ENCODE measurements at regions not wholly inside any gene's neighbourhood (a gene's known extent, or its start where the extent isn't known, plus 50 kb on each side); places are given as distances from the start of the nearest gene placed in this dataset.

DNA sequence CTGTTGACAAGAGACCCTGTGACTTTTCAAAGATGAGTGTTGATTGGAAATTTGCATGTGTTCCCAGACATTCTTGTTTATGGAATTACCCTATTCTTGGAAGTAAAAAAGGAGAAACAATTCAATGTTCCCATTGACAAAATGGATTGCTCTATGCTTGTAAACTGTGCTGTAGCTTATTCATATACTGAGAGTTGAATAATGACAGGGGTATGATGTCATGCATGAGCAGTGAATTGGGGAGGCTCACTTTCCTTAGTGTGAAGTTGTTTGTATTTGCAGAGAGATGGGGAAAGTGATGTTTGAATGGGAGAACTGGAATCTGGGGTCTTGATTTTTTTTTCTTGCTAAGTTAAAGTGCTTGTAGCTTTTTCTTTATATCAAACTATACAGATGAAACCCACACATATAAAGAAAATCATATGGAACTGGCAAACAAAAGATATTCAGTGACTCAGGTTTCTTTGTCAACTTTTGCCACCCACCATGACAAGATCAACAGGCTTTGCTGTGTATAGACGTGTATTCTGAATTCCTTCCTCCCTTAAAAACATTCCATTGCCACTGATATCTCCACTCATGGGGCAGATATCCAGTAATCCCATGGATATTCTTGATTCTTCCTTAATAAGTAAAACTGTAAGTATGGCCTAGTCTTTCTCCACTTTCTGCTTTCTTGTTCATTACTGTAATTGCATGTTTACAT lies 97.8 kb upstream of the JAG1 start:
- DNase-seq: no peak

DNA sequence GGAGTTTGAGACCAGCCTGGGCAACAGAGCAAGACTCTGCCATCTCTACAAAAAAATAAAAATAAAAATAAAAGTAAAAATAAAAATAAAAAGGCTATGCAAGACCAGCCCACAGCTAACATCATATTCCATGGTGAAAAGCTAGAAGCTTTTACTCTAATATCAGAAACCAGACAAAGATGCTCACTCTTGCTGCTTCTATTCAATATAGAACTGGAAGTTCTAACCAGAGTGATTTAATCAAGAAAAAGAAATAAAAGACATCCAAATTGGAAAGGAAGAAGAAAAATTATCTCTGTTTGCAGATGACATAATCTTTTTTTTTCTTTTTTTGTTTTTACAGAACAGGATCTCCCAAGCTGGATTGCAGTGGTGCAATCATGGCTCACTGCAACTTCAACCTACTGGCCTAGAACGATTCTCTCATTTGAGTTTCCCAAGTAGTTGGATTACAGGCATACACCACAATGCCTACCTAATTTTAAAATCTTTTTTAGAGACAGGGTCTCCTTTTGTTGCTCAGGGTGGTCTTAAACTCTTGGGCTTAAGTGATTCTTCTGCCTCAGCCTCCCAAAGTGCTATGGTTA lies 100.7 kb upstream of the JAG1 start:
- DNase-seq: no peak

DNA sequence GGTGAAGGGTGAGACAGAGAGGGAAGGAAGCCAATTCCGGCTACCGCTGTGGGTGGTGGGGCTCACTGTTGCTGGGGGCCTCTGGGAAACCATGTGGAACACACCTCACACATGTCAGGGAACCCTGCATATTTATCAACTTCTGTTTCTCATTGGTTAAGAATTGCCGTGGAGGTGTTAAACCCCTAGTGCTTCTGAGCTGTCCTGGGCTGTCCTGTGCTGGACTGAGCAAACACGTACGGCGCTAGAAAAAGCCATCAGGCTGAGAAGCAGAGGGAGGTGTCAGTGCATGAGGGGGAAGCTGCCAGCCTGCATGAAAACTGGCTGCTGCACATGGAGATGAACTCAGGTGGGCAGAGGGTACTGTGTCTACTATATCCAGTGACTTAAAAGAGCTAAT lies 103.9 kb upstream of the JAG1 start:
- no peak for DNase-seq

DNA sequence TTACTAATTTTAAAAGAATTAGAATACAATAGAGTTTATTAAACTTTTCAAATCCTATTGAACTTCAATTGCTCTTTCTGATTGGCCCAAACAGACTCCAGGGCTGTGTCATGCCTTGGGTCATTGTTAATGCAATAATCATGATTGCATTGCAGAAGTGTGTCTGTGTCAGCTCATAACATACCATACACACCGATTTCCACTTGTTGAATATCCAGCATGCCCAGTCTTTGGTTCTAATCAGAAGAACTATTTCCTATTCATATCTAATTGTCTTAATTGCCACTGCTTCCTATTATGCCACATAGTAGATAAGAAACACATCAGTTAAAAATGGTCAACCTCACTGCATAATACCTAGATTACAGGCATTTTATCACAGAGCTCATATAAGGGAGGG lies 106.1 kb upstream of the JAG1 start:
- no peak for DNase-seq

DNA sequence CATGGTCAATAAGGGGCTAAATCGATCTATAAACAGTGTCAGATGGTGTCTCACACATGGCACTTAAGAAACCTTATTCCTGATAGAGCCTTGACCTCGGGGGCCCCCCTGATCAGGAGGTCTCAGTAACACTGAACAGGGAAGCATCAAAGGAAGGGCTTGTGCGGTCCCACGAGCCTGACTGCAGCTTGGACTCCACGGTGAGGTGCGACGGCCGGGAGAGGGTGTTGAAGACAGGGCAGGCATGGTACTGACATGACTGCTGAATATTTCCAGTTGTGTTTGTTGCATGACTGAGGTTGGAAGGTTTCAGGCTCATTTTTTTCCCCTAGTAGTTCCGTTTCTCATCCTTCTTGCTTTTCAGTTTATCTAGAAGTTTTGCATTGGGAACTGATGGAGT lies 107.1 kb upstream of the JAG1 start:
- no peak for DNase-seq

DNA sequence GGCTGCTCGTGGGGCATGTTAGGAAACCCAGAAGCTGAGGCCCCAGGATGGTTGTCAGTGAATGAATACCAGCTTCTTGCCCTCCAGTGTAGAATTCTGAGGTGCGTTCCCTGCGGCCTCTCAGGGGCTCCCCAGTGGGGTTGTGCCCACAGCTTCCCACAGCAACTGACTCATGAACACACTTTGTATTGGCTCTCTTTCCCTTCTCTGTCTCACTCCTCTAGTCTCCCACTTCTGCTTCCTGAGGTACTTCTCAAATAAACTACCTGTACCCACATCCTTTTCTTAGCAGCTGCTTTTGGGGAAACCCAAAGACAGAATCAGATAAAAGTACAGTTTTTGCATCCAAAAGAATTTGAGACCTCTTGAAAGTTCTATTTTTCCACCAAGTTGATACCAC lies 107.7 kb upstream of the JAG1 start:
- no peak for DNase-seq

DNA sequence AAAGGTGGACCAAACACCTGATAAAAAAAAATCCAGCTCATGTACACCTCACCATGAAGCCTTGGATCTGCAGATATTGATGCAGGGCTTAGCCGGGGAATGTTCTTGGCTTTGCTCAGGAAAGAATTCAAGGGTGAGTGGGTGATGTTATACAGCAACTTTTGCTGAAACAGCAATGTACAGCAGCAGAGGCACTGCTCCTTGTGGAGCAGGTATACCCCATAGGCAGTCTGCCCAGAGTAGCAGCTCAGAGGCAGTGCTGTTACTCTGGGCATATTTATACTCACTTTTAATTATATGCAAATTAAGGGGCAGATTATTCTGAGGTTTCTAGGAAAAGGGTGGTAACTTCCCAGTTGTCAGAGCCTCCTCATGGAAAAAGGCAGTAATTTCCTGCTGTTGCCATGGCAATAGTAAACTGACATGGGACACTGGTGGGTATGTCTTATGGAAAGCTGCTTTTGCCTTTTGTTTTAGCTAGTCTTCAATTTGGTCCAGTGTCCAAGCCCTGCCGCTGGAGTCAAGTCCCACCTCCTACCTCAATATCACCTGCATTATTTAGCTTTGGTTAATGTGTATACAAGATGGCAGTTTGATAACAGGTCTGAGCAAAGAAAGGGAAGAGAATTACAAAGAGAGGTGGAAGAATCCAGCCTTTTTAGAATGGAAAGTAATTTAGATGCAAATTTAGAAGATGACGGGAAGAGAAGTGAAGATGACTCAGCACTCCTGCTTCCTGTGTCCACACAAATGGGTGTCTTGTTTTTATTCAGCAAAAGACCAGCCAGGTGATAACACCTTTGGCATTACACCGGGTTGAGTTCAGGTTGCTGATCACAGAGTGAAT lies 110.1 kb upstream of the JAG1 start:
- DNase-seq: no peak

DNA sequence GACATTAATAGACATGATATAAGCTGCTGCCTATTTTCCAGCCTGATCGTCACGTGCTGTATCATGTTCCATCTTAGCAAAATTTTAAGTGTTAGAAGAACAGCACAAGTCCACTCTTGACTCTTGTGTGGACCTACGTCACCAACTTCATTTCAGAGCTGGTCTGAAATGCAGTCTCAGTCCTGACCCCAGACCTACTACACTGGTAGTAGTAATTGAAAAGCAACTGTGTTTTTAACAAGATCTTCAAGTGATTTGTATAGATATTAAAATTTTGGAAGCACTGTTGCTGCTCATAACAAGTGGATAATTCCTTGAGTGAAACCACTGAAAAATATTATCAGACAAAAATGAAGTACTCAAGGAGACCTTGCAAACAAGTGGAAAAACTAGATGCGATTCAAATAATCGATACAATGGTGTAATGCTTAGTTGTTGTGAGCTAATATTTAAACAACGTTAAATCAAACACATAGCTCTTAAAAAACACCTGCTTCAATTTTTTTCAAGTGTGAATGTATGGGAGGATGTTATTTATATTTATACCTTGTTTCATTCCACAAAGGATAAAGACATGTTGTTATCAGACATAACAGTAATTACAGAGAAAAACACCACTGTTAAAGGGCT lies 110.9 kb upstream of the JAG1 start:
- DNase-seq: no peak

DNA sequence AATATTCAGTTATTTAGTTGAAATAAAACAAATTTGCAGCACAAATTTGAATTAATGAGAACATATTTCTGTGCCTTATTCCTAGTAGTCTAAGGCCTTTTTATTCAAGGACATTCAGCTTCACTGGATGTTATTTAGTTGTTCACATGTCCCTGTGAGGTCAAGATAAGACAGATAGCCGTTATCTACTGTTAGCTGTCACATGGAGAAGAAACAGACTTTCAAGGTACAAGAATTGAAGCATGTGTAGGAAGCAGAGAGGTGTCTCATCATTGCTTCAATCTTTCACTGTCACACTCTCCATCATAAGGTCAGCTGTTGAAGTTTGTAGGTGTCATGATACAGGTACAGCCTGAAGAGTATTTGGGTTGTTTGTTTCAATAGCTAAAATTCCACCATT lies 112.9 kb upstream of the JAG1 start:
- no peak for DNase-seq

DNA sequence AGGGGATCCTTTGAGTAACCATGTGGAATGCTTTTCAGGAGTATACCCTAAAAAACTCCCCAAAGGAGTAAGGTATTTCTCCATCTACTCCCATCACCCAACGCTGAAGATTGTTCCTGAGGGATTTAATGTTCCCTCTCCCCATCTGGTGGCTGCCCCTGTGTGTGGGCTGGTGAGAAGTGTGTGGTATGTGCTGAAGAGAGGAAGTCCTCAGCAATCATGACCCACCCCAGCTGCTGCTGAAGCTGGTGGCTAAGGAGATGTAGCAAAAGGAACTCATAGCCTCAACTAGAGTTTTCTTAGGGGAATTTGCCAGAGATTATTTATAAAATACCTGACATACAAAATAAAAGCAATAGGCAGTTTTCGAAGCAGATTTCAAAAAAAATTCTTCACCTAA lies 114.3 kb upstream of the JAG1 start:
- DNase-seq: no peak

DNA sequence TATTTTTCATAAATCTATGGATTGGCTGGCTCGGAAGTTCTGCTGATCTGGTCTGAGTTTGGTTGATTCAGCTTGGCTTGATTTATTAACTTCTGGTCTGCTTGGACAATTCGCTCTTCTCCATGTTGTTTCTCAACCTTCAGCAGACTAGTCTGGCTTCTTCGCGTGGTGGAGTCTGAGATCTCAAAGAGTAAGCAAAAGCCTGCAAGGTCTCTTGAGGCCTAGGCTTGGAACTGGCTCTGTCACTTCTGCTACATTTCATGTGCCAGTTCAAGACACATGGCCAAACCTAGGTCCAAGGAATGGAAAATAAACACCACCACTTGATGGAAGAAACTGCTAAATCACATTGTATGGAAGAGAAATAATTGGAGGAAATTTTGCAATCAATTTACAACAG lies 115.1 kb upstream of the JAG1 start:
- no peak for DNase-seq

DNA sequence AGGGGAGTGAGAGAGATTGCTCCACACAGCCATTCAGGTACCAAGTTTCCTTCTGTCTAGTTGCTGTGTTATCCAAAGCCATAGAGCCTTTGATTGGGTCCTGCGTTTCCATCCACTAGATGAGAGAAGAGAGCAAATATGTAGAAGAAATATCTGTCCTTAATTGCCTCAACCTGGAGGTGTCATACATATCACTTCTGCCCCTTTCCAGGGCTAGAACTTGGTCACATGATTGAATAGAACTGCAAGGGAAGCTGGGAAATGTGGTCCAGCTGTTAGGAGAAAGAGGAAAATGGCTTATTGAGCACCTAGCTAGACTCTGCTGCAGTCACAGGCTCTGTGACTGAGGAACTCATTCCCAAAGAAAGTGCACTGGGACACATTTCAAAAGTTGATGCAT lies 115.6 kb upstream of the JAG1 start:
- no peak for DNase-seq

DNA sequence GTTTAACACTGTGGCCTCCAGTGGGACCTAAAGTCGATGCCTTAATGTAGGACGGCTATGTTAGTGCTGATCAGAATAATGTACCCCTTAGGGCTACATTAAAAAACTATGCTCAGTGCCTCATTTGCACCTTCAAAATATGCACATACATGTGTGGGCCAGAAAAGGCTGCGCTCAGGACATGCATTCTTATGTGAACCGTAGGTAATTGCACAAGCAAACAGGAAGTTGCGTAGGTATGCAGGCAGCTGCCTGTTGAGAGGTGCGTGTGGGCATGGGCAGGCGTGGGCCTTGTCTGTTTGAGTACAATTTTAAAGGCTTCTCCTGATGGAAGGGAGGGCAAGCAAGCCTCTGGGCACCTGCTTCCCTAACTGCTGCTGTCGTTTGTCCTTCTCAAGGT lies 116.2 kb upstream of the JAG1 start:
- no peak for DNase-seq

DNA sequence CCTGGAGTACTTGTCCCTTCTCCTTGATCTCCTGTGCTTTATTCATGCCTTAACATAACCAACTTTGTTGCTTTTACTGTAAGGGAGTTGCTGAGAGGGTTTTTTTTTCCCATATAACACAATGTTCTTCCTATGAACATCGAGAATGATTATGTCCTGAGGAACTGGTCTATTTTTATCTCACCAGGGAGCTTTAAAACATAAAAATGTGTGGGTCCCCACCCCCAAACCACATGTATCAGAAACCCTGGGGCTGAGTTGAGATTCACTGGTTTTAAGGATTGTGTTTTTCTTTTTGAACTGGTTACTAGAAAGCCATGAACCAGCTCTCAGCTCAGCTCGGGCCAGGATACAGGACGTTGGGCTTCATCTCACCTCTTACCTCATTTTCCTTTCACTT lies 118.5 kb upstream of the JAG1 start:
- DNase-seq: no peak

DNA sequence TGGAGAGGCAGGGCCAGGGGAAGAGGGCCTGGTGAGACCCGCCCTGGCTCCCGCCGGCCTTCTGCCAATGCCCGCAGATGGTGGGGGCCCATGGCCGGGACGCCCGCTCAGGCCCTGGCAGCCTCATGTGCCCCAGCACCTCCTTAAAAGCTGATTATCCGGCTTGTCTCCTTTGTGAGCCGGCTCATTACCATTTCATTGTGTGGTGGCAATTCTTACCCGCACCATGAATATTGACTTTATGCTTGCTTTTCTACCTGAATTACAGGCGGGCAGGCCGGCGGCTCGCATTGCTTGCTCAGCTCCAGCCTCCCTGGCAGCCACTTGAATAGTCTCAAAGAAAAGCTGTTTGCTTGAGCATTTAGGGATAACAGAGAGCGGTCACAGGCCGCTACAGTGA lies 120.0 kb upstream of the JAG1 start:
- no peak for DNase-seq

DNA sequence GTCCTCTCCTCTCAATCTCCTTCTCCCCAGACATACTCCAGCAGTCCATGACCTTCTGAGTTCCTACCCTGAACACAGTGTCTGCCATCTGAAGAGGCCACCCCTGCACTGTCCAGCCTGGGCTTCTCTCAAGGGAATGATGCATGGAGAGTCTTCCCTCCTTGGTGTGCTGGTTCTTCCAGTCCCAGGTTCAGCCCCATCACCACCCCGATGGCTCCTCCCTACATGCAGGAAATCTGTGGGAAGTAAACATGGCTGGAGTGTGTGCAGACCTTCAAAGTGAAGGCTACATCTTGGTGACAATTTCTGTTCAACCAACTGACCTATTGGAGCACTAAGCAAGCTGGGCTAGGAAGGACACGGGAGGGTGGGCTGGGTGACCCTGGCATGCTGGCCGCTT lies 121.0 kb upstream of the JAG1 start:
- no peak for DNase-seq

DNA sequence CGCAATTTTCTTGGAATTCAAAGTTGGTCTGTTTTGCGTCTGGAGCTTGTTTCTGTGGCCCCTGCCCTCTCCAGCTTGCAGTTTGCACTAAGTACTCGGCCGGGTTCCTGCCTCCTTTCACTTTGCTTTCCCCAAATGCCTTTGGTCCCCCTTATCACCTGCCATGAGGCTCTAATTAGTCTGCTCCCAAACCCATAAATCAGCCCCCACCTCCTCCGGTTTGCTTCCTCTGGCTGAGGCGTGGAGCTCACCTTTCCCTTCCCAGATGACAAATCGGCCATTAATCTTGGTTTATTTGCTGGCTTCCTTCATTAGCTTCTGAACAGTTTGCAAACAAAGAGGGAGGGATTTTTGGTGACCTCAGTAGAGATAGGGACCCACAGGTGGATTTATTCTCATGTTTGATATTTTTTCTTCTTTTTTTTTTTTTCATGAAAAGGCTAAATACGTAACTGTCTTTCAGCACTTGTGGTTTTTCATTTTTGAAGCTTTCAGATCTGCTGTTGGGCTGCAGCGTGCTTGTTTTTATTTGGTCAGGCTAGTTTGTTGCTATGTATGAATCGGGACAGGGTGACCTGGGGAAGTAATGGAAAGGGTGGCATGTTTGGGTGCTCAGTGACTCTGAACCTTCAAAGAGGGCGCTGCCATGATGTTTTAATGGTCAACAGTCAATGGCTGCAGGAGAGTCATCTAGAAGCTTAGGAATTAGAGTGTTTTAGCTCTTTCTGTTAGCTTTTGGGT lies 121.7 kb upstream of the JAG1 start:
- no peak for DNase-seq

DNA sequence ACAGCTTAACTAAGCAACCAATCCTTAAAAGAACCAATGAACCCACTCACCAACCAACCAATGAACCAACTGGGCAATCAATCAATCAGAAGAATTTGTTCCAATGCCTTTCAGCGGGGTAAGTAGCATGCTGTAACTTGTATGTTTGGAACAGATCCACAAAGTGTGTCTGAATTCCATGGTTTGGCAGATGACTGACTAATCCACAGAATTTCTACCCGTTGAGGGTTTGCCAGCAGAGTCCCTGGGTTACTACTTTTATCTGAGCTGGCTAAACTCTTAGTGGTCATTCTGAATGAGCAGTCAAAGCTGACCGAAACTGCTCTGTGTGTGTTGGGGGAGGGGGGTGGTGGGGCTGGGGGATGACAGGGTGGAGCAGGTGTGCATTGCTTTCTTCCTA lies 125.0 kb upstream of the JAG1 start:
- no peak for DNase-seq

DNA sequence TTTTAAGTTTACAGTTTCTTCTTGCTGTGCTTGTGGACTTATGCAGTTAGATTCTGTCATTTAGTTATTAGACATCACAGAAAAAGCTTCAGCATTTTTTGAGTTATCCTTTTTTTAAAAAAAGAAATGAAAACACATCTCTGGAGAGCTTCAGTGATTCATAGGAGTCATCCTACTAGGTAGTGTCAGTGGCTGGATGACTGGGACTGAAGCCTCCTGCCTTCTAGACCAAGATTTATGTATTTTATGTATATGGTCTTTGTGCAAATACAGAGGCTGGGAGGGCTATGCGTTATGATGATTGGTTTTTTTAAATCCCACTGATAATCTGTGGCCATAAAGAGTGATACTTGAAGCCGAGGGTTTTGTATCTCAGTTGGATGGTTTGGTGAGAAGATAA lies 125.9 kb upstream of the JAG1 start:
- no peak for DNase-seq

DNA sequence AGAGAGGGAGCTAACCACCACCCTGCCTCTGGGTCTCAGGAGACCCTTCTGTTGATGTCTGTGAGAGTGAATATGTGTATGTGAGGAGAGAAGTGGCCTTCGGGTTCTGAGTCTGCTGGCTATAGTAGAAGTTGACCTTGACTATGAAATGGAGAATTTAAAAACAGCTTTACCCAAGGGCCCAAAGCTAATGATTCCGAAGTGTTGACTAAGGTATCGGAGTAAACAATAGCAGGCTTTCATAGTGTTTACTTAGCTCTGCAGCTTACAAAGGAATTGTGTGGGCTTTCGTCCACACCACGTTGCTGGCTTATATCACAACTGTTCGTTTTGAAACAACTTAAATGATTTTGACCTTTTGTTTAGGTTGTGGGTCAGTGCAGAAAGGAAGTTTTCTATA lies 126.5 kb upstream of the JAG1 start:
- DNase-seq: no peak

DNA sequence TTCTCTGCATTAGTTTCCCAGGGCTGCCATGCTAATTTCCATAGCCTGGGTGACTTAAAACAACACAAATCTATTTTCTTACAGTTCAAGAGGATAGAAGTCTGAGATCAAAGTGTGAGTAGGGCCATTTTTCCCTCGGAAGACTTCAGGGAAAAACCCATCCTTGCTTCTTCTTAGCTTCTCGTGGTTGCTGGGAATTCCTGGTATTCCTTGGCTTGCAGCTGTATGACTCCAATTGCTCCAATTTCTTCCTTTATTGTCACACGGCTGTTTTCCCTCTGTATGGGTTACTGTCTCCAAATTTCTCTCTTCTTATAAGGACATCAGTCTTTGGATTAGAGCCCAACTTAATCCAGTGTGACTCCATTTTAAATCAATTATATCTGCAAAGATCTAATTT lies 128.4 kb upstream of the JAG1 start:
- DNase-seq: no peak

DNA sequence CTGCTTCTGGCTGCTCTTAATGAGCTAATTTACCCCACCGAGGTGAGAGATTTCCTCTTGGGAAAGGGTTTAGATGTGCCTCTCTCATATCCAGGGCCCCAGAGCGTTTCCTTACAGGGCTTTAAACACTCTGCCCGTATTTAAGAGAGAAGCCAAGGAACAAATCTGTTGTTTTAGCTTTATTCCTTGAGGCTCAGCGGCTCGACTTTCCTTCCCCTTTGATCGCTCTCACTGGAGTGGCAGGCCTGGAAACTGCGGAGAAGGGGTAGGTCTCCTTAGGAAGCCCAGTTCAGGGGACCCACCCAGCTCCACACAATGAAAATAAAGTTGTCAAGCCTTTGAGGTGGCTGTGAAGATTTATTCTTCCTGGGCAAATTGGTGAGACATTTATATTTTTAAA lies 132.0 kb upstream of the JAG1 start:
- DNase-seq: no peak

DNA sequence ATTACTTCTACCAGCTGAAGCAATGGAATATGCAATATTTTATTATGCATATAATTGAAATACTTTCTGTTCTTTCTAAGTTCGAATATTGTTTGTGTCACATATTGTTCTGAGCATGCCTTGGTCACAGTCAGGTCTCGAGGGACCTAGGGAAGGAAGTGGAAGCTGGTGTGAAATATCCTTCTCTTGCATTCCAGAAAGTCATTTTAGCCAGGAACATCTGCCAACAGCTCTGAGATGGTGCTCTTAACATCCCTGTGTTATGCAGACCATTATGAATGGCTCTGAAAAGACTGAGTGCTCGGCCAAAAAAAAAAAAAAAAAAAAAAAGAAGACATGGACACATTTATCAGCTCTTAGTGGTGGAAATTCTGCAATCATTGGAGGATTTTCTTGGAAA lies 132.7 kb upstream of the JAG1 start:
- no peak for DNase-seq
